Natural killer cell treated with Interleukin-12 subunit alpha and Interleukin-12 subunit beta and Interleukin-15 and Interleukin-18, amount 100 ng/mL, for 72 hours (primary cell): ENCODE measurements at regions not wholly inside any gene's neighbourhood (a gene's known extent, or its start where the extent isn't known, plus 50 kb on each side); places are given as distances from the start of the nearest gene placed in this dataset.
A peak's percentile ranks its signal among the peaks of the same experiment; 100 is the strongest.
"Not testable (repeated sequence)": the region's sequence is repeated elsewhere in the genome, so short reads cannot be mapped to it uniquely, and the experiment has no call there.

Experiments
- ATAC-seq, 2 donors: fragments of 150-1000 bp; cut with Tn5 transposase in 1 of 2; sonication (Bioruptor Pico), chemical (Tn5 transposase) in 1 of 2; 2 replicates each; pipeline ENCODE4 v1.10.0; 2021
- DNase-seq: peaks from one replicate; pipeline ENCODE4 v3.0.0; 2022; ENCODE audit warnings: low spot score
- H3K27ac Mint-ChIP-seq, 2 donors: 1 replicate in 1 of 2; 2 replicates in 1 of 2; pipeline ENCODE4 v1.8.0; 2022; ENCODE audit warnings: mixed read lengths in 2 of 2, mild to moderate bottlenecking in 1 of 2, moderate library complexity in 1 of 2
- H3K27me3 Mint-ChIP-seq, 2 donors: 1 replicate in 1 of 2; 2 replicates in 1 of 2; pipeline ENCODE4 v1.8.0; 2022; ENCODE audit warnings: mixed read lengths in 2 of 2
- H3K36me3 Mint-ChIP-seq: one replicate; pipeline ENCODE4 v1.8.0; 2022; ENCODE audit warnings: mixed read lengths
- H3K4me1 Mint-ChIP-seq, 2 donors: 1 replicate in 1 of 2; 2 replicates in 1 of 2; pipeline ENCODE4 v1.8.0; 2022; ENCODE audit warnings: low read depth in 2 of 2, mixed read lengths in 2 of 2, mild to moderate bottlenecking in 1 of 2
- H3K4me3 Mint-ChIP-seq: one replicate; pipeline ENCODE4 v1.8.0; 2022; ENCODE audit warnings: mixed read lengths
- H3K9me3 Mint-ChIP-seq: 2 replicates; pipeline ENCODE4 v1.8.0; 2022; ENCODE audit warnings: mixed read lengths

DNA sequence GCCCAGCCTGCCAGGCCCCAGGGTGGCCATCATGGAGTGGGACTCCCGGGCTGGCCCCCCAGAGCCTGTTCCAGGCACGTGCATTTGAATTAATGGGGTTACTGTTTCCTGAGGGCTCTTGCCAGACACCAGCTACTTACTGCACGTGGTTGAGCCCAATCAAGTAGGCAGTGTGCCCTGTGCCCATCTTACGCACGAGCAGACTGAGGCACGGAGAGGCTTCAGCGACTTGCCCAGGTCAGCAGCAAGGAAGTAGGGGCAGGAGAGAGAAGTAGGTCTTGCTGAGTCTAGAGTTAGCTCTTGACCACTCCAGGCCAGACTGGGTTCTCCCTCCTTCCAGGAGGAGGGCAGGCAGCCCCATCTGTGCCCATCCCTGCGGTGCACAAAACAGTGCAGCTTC lies 67.7 kb downstream of the DIO3 start:
- Mint-ChIP-seq H3K4me3 (no peak overlapping the region), H3K9me3 (no peaks in the 10 kb centered on the region), H3K27me3 (peaks cover 0 to 7% of the 10 kb centered on the region in 2 donors), H3K4me1 (peaks cover 3 to 5% of the 10 kb centered on the region in 2 donors), H3K36me3 (no peaks in the 10 kb centered on the region), H3K27ac (no peak overlapping the region)
- ATAC-seq (peak in 1 of 2 donors; percentile 11), DNase-seq (no peak)

DNA sequence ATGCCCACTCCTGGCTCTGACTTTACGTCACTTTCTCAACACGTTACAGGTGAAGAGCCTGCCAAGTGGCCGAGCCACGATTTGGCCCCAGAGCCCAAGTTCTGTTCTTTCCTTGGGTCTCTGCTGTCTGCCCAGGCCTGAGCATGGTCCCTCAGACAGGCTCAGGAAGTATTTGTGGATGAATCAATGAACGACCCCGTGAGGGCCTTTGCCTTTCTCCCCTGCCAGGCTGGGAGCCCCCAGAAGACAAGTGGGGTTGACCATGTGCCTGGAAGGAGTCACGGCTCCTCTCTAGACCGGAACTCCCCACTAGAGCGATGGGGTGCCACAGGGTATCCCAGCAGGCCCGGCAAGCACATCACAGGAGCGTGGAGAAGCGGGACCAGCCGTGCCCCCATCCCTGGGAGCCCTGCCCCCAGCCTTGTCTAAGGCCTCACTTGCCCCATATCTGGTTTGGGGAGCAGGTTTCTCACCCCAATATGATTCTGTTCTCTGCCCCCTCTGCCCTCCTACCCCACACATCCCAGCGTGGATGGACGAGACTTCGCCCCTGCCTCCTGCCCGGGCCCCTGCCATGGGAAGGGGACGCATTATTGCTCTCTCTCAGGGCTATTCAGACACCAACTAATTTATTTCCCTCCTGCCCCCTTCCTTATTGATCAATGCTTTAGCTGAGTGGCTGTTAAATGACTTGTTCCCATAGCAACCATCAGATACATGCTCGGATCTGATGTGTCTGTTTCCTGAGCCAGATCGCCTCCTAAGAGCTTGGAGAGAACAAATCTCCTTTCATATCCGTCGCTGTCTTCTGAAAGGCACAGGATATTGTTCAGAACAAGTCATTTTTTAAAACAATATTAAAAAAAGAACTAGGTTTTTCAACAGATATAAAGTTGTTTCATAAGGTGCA lies 69.0 kb downstream of the DIO3 start:
- H3K4me3 Mint-ChIP-seq, result no peak overlapping the region
- H3K36me3 Mint-ChIP-seq, result no peaks in the 10 kb centered on the region
- peaks cover 3 to 5% of the 10 kb centered on the region in 2 donors for H3K4me1 Mint-ChIP-seq
- no peaks in the 10 kb centered on the region for H3K9me3 Mint-ChIP-seq
- H3K27me3 Mint-ChIP-seq, result peaks cover 0 to 13% of the 10 kb centered on the region in 2 donors
- no peak for ATAC-seq
- no peak for DNase-seq
- H3K27ac Mint-ChIP-seq, result no peak overlapping the region

DNA sequence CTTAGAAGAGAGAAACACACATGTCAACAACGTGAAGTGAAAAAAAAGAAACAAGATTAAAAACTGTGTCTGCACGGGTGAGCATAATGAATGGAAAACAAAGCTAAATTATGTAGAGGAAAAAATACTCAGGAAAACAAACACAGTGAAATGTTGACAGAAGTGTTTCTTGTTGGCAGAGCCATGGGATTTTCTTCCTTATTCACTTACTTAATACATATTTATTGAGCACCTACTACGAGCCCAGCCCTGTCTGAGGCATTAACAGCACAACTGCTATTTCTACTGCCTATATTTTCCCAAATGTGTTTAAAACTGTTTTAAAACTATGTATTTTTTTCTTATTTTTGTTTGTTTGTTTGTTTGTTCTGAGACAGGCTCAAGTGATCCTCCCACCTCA lies 69.9 kb downstream of the DIO3 start:
- H3K4me1 Mint-ChIP-seq, result peaks cover 3 to 5% of the 10 kb centered on the region in 2 donors
- no peak overlapping the region for H3K4me3 Mint-ChIP-seq
- H3K9me3 Mint-ChIP-seq, result no peaks in the 10 kb centered on the region
- ATAC-seq, result no peak
- DNase-seq, result no peak
- peaks cover under 1 to 15% of the 10 kb centered on the region in 2 donors for H3K27me3 Mint-ChIP-seq
- no peaks in the 10 kb centered on the region for H3K36me3 Mint-ChIP-seq
- no peak overlapping the region for H3K27ac Mint-ChIP-seq

DNA sequence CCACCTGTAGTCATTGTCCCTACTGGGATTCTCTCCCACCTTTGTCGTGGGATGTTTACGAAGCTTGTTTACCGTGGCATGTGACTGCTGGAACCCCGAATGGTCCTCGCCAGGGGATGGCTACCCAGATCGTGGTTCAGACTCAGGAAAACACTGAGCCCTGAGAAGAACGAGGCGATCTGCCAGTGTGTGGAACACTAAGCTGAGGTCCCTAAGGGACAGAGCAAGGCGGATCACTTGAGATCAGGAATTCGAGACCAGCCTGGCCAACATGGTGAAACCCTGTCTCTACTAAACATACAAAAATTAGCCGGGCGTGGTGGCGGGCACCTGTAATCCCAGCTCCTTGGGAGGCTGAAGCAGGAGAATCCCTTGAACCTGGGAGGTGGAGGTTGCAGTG lies 70.7 kb downstream of the DIO3 start:
- not testable (repeated sequence) for H3K9me3 Mint-ChIP-seq, H3K4me1 Mint-ChIP-seq, H3K27ac Mint-ChIP-seq, H3K36me3 Mint-ChIP-seq, ATAC-seq, DNase-seq, H3K4me3 Mint-ChIP-seq
- H3K27me3 Mint-ChIP-seq, result peaks cover 8 to 22% of the 10 kb centered on the region in 2 donors

DNA sequence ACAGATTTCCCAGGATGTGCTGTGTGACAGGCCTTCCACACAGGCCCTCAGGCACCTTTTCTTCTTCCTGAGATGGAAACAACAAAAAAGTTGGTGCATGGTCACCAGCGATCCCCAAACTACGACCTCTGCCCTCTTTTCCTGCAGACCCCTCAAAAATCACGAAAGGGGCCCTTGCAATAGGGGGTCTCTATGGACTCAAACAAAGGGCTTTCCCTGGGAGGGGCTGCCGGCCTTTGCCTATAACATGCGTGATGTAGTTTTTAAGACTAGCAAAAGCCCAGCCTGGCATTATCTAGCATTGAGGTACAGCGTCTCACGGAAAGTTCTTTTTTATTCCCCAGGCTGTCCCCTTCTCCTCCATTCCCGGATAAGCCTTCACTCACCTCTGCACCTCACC lies 71.2 kb downstream of the DIO3 start:
- no peak for DNase-seq
- no peaks in the 10 kb centered on the region for H3K36me3 Mint-ChIP-seq
- no peak for ATAC-seq
- H3K27ac Mint-ChIP-seq, result no peak overlapping the region
- H3K9me3 Mint-ChIP-seq, result no peaks in the 10 kb centered on the region
- H3K4me1 Mint-ChIP-seq, result peaks cover 3 to 5% of the 10 kb centered on the region in 2 donors
- H3K27me3 Mint-ChIP-seq, result peaks cover 11 to 24% of the 10 kb centered on the region in 2 donors
- H3K4me3 Mint-ChIP-seq, result no peak overlapping the region

DNA sequence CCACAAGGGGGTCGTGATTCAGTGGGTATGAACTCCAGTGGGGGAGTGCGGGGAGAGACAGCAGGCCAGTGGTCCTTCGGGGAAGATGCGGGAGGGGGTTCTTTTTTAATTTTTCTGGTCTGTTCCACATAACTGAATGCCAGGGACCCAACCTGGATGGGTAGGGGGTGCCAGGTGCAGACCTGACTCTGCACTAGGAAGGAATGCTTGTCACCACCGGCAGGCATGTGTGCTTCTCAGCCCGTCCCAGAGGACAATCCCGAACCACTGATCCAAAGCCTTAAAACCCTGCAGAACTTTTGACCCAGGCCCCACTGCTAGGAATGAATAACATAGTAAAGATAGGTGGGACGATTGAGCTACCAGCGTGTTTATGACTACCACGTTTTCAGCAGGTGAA lies 72.0 kb downstream of the DIO3 start:
- Mint-ChIP-seq H3K36me3 (no peaks in the 10 kb centered on the region), H3K4me3 (no peak overlapping the region), H3K9me3 (no peaks in the 10 kb centered on the region), H3K4me1 (peaks cover 0 to under 1% of the 10 kb centered on the region in 2 donors), H3K27me3 (peaks cover 11 to 24% of the 10 kb centered on the region in 2 donors), H3K27ac (no peak overlapping the region)
- DNase-seq (no peak), ATAC-seq (no peak)

DNA sequence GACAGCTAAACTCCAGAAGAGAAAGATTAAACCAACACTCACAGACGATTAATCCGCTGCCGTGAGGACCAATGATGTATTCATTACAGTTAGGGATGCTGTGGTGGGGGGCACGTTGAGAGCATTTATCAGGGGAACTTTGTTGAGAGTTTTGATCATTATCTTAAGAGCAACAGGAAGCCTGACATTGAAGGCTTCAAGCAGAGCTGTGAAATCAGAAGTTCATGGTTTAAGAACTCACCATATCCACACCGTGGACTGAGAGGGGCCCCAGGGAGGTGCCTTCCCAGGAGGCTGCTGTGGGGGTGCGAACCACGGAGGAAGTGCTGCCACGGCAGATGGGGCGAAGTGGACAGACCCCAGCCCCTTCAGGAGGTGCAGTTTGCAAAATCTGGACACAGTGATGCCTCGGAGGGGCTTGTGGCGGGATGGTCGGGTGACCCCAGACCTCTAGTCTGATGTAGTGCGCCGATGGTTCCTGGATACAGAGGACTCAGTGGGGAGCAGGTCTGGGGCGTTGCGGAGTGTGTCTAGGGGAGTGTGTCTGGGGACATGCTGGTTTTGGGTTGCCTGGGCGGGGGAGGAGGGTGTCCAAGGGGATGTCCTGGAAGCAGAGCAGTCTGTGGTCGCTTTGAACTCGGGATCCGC lies 73.0 kb downstream of the DIO3 start:
- Mint-ChIP-seq H3K36me3 (no peaks in the 10 kb centered on the region), H3K27me3 (peaks cover 11 to 29% of the 10 kb centered on the region in 2 donors), H3K27ac (no peak overlapping the region), H3K4me1 (no peaks in the 10 kb centered on the region), H3K4me3 (no peak overlapping the region), H3K9me3 (no peaks in the 10 kb centered on the region)
- ATAC-seq, result no peak
- no peak for DNase-seq

DNA sequence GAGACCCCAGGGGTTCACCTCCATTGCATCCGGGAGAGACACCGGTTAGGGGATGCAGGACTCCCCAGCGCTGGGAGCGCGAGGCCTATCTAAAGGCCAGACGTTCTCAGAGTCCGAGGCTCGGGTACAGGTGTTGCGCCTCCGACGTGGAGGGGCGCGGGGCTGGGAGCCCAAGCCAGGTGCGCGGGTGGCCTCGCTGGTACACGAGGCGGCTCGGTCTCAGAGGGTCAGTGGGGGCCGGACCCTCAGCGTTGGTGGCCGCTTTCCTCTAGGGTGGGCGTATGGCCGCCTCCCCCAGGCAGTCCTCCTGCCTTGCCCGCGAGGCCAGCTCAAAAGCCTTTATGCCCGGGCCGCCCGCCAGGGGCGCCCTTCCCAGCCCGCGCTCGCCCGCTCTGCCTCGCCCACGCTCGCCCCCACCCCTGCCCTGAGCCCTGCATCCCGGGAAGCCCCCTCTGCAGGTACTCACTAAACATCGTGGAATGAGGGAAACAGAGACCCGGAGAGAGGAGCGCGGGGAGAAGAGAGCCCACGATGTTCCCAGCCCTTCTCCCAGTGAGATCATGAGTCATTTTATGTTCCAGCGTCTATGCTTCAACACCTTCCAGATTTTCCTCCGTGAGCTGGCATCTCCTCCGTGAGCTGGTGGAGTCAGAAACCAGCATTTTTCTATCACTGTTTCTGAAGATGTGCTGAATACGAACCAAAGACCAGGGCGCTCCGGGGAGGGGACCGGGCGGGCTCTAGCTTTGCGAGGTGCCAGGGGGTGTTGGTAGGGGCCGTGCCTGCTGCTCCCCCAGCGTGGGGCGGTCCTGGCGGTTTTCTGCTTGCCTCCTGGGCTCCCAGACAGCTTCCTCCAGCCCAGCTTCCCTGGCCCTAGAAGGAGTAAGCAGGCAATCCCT lies 73.8 kb downstream of the DIO3 start:
- Mint-ChIP-seq H3K36me3 (no peaks in the 10 kb centered on the region), H3K27me3 (peaks cover 11 to 28% of the 10 kb centered on the region in 2 donors), H3K4me3 (no peak overlapping the region), H3K9me3 (no peaks in the 10 kb centered on the region), H3K4me1 (no peaks in the 10 kb centered on the region), H3K27ac (no peak overlapping the region)
- DNase-seq (no peak), ATAC-seq (peak; percentile 38 to 40)

DNA sequence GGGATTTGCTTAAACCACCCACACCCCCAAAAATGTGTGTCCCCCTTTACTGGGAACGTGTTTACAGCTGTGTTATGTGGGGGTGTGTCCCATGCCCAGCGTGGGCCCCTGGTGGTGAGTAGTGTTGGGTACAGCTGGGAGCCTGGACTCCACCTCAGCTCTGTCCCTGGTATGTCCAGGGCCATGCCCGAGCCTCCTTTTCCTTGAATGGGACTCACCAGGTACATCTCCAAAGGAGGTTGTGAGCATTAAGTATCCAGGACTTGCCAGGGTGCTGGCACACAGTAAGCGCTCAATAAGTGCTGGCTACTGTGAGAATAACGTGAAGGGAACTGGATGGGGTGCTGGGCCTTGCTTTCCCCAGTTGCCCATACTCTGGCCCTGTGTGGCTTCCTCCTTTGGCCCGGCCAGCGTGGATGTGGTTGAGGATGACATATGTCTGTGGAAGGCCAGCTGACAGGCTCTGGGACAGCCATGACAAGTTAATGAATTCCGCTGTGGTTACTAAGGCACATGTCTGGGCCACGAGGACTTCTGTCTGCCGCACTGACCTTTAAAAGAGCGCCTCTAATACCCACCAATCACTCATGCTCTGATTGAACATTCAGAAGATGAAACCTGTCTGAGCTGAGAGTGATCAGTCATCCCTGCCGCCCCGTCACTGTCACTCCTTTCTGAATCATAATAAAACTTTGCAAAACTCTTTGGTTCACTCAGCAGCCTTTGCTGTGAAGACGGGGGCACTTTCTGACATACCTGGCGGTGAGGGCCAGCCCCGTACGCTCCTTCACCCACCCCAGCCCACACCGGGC lies 74.7 kb downstream of the DIO3 start:
- Mint-ChIP-seq H3K4me1 (no peaks in the 10 kb centered on the region), H3K4me3 (no peak overlapping the region), H3K9me3 (no peaks in the 10 kb centered on the region), H3K27me3 (peaks cover 17 to 30% of the 10 kb centered on the region in 2 donors), H3K27ac (no peak overlapping the region), H3K36me3 (no peaks in the 10 kb centered on the region)
- no peak for DNase-seq
- peak in 1 of 2 donors; percentile 83 for ATAC-seq

DNA sequence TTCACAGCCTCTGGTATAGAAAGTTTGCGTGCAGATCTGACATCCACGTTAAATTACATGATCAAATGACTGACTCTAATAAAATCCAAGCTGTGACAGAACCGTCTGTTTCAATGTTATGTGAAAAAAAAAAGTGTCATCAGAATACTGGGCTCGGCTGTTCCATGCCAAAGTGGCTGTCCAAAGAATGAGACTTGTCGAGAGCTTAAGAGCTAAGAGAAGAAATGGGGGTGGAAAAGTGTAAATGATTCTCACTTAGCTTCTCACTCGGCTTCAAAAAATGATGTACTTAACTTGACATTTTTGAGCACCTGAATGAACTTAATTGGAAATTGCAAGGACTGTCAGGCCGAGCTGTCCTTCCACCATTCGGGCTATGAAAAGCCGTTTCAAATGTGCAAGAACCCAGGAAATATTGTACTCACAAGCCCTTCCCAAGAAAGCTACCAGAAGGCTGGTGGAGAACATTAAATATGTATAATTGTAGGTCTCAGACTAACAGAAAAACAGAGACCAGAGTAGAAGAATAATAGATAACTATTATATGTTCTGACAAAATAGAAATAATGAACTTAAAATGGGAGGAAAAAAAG lies 78.0 kb downstream of the DIO3 start:
- Mint-ChIP-seq H3K4me3 (no peak overlapping the region), H3K27ac (no peak overlapping the region), H3K4me1 (no peaks in the 10 kb centered on the region), H3K27me3 (peaks cover 41 to 42% of the 10 kb centered on the region in 2 donors), H3K9me3 (no peaks in the 10 kb centered on the region), H3K36me3 (peaks cover 4% of the 10 kb centered on the region)
- ATAC-seq (no peak), DNase-seq (no peak)

DNA sequence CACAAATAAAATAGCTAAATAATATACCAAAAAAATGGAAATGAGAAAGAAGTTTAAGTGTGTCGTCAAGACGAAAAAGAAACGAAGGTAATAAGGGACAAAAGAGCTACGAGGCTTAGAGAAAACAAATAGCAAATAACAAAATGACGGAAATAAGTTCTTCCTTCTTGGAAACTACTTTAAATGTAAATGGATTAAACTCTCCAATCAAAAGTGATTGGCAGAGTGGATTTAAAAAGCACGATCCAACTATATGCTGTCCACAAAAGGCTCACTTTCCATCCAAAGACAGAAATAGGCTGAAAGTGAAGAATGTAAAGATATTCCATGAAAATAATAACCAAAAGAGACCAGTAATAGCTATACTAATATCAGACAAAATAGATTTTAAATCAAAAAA lies 82.4 kb downstream of the DIO3 start:
- H3K27me3 Mint-ChIP-seq, result peaks cover 32 to 47% of the 10 kb centered on the region in 2 donors
- peaks cover 4% of the 10 kb centered on the region for H3K36me3 Mint-ChIP-seq
- H3K4me3 Mint-ChIP-seq, result no peak overlapping the region
- no peaks in the 10 kb centered on the region for H3K4me1 Mint-ChIP-seq
- H3K27ac Mint-ChIP-seq, result no peak overlapping the region
- no peaks in the 10 kb centered on the region for H3K9me3 Mint-ChIP-seq
- DNase-seq, result no peak
- ATAC-seq, result no peak

DNA sequence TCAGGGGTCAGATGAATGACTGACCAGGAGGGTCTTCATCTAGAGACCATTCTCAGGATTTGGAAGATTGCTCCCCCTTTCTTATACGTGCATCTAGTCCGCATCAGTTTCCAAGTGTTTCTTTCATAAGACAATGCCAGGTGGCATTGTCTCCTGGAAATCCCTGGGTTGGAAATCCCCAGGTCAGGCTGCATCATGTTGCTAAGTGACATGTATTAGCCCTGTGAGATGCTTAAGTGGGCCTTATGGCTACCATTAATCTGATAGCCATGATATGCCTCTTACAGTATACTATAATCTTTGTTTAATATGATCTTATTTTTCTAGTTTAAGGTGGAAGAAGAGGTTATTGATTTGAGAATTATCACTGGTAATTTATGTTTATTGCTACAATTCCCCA lies 92.8 kb downstream of the DIO3 start:
- no peak for DNase-seq
- no peak overlapping the region for H3K4me3 Mint-ChIP-seq
- peaks cover 2% of the 10 kb centered on the region for H3K9me3 Mint-ChIP-seq
- peaks cover 5% of the 10 kb centered on the region for H3K36me3 Mint-ChIP-seq
- H3K27me3 Mint-ChIP-seq, result peaks cover 50 to 71% of the 10 kb centered on the region in 2 donors
- no peak overlapping the region for H3K27ac Mint-ChIP-seq
- no peak for ATAC-seq
- H3K4me1 Mint-ChIP-seq, result peaks cover 0 to 3% of the 10 kb centered on the region in 2 donors

DNA sequence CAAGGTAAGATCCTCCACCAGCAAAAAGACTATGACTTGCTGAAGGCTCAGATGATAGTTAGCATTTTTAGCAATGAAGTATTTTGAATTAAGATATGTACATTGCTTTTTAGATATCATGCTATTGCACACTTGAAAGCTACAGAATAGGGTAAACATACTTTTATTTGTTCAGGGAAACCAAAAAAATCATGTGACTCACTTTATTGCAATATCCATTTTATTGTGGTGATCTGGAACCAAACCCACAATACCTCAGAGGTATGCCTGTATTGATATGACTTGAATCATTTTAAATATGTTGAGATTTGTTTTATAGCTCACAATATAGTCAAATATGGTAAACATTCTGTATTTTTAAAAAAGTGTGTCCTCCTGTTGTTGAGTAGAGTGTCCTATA lies 96.1 kb downstream of the DIO3 start:
- H3K36me3 Mint-ChIP-seq, result no peaks in the 10 kb centered on the region
- DNase-seq (no peak), ATAC-seq (no peak)
- H3K27ac Mint-ChIP-seq, result no peak overlapping the region
- H3K9me3 Mint-ChIP-seq, result no peaks in the 10 kb centered on the region
- H3K4me1 Mint-ChIP-seq, result peaks cover 0 to 3% of the 10 kb centered on the region in 2 donors
- no peak overlapping the region for H3K4me3 Mint-ChIP-seq
- H3K27me3 Mint-ChIP-seq, result peaks cover 51 to 73% of the 10 kb centered on the region in 2 donors
